NCI-H526 (cell line): ENCODE measurements at regions not wholly inside any gene's neighbourhood (a gene's known extent, or its start where the extent isn't known, plus 50 kb on each side); places are given as distances from the start of the nearest gene placed in this dataset.

ENCODE experiments used
- DNase-seq, 2 experiments: peaks; one replicate each; lab custom pipeline; 2025; lab: John Stamatoyannopoulos, UW

- DNase-seq: no peak
These were observed 302.8 kb upstream of the TBC1D5 start for GRCh38 chr3:18044971-18045880.

GRCh38 chr3:18044191-18044590 lies 301.8 kb upstream of the TBC1D5 start:
- DNase-seq: no peak

GRCh38 chr3:18036450-18036815 lies 294.0 kb upstream of the TBC1D5 start:
- DNase-seq: no peak

- DNase-seq: no peak
These were observed 293.4 kb upstream of the TBC1D5 start for GRCh38 chr3:18035641-18036449.

- DNase-seq: peak in 1 of 2 experiments; percentile 19
These were observed 291.2 kb upstream of the TBC1D5 start for GRCh38 chr3:18033581-18034108.

- DNase-seq: no peak
These were observed 288.0 kb upstream of the TBC1D5 start for GRCh38 chr3:18030371-18030870.

- DNase-seq: no peak
These were observed 284.9 kb upstream of the TBC1D5 start for GRCh38 chr3:18027161-18027939.

- no peak for DNase-seq
These were observed 282.3 kb upstream of the TBC1D5 start for GRCh38 chr3:18024715-18025114.

GRCh38 chr3:18019161-18019495 lies 276.7 kb upstream of the TBC1D5 start:
- DNase-seq: no peak

GRCh38 chr3:18018491-18019160 lies 276.2 kb upstream of the TBC1D5 start:
- DNase-seq: no peak

- DNase-seq: no peak
These were observed 273.9 kb upstream of the TBC1D5 start for GRCh38 chr3:18016366-18016765.

- no peak for DNase-seq
These were observed 270.5 kb upstream of the TBC1D5 start for GRCh38 chr3:18012933-18013332.

GRCh38 chr3:18012436-18012835 lies 270.0 kb upstream of the TBC1D5 start:
- no peak for DNase-seq

GRCh38 chr3:18011387-18011786 lies 269.0 kb upstream of the TBC1D5 start:
- DNase-seq: no peak

- no peak for DNase-seq
These were observed 267.6 kb upstream of the TBC1D5 start for GRCh38 chr3:18010001-18010400.

- DNase-seq: no peak
These were observed 266.4 kb upstream of the TBC1D5 start for GRCh38 chr3:18008706-18009368.

GRCh38 chr3:18007980-18008379 lies 265.5 kb upstream of the TBC1D5 start:
- no peak for DNase-seq

GRCh38 chr3:17995769-17996168 lies 253.3 kb upstream of the TBC1D5 start:
- DNase-seq: no peak

- DNase-seq: no peak
These were observed 251.7 kb upstream of the TBC1D5 start for GRCh38 chr3:17994167-17994566.

GRCh38 chr3:17990390-17990789 lies 248.0 kb upstream of the TBC1D5 start:
- DNase-seq: no peak

GRCh38 chr3:17986348-17986816 lies 244.0 kb upstream of the TBC1D5 start:
- no peak for DNase-seq
